HG03103 (cell line): ENCODE measurements at regions not wholly inside any gene's neighbourhood (a gene's known extent, or its start where the extent isn't known, plus 50 kb on each side); places are given as distances from the start of the nearest gene placed in this dataset.
"Not testable (repeated sequence)": the region's sequence is repeated elsewhere in the genome, so short reads cannot be mapped to it uniquely, and the experiment has no call there.

Source experiments
- ATAC-seq: cut with Tn5 transposase; IDR thresholded peaks from one replicate; pipeline ENCODE4 v1.9.1; 2021; ENCODE audit warnings: low read depth; ENCODE audit not compliant: unreplicated experiment

- no peak for ATAC-seq
These were observed 719.4 kb downstream of the RERGL start for GRCh38 chr12:17370621-17371020.

- ATAC-seq = no peak
These were observed 720.4 kb downstream of the RERGL start for GRCh38 chr12:17369556-17369955.

GRCh38 chr12:17361224-17361623 is 728.8 kb downstream of the RERGL start:
- no peak for ATAC-seq

GRCh38 chr12:17358835-17359234 is 731.2 kb downstream of the RERGL start:
- ATAC-seq = no peak

- ATAC-seq = no peak
These were observed 732.6 kb downstream of the RERGL start for GRCh38 chr12:17357396-17357795.

- no peak for ATAC-seq
These were observed 737.8 kb downstream of the RERGL start for GRCh38 chr12:17352164-17352563.

GRCh38 chr12:17348311-17348710 is 741.7 kb downstream of the RERGL start:
- no peak for ATAC-seq

- ATAC-seq = no peak
These were observed 738.7 kb upstream of the LMO3 start for GRCh38 chr12:17344649-17345048.

- no peak for ATAC-seq
These were observed 736.5 kb upstream of the LMO3 start for GRCh38 chr12:17342381-17342961.

GRCh38 chr12:17335487-17335886 is 729.5 kb upstream of the LMO3 start:
- ATAC-seq = no peak

- ATAC-seq = no peak
These were observed 728.8 kb upstream of the LMO3 start for GRCh38 chr12:17334784-17335183.

- no peak for ATAC-seq
These were observed 727.3 kb upstream of the LMO3 start for GRCh38 chr12:17333287-17333686.

- ATAC-seq = no peak
These were observed 720.7 kb upstream of the LMO3 start for GRCh38 chr12:17326649-17327048.

GRCh38 chr12:17322090-17322489 is 716.1 kb upstream of the LMO3 start:
- no peak for ATAC-seq

- ATAC-seq = no peak
These were observed 698.8 kb upstream of the LMO3 start for GRCh38 chr12:17304503-17305347.

- no peak for ATAC-seq
These were observed 696.0 kb upstream of the LMO3 start for GRCh38 chr12:17302001-17302400.

GRCh38 chr12:17301544-17301943 is 695.6 kb upstream of the LMO3 start:
- no peak for ATAC-seq

- no peak for ATAC-seq
These were observed 690.9 kb upstream of the LMO3 start for GRCh38 chr12:17296882-17297281.

GRCh38 chr12:17286874-17287273 is 680.9 kb upstream of the LMO3 start:
- no peak for ATAC-seq

- no peak for ATAC-seq
These were observed 678.9 kb upstream of the LMO3 start for GRCh38 chr12:17284873-17285272.

GRCh38 chr12:17283563-17283962 is 677.6 kb upstream of the LMO3 start:
- no peak for ATAC-seq

GRCh38 chr12:17282169-17282568 is 676.2 kb upstream of the LMO3 start:
- ATAC-seq = not testable (repeated sequence)
